Thoracic aorta (tissue), 2 donors: ENCODE measurements at regions not wholly inside any gene's neighbourhood (a gene's known extent, or its start where the extent isn't known, plus 50 kb on each side); places are given as distances from the start of the nearest gene placed in this dataset.

Experiments used
- ATAC-seq: fragments of 150-250 bp; one replicate; pipeline ENCODE4 v1.8.0; 2017; ENCODE audit warnings: low read depth; ENCODE audit not compliant: insufficient number of reproducible peaks, low FRiP score
- DNase-seq: peaks from one replicate; pipeline ENCODE4 v3.0.0-alpha.2; 2020; ENCODE audit warnings: low spot score
- H3K27ac ChIP-seq, 2 donors: fragments of 200-600 bp; sonication (generic); 1 replicate in 1 of 2; 2 replicates in 1 of 2; pipeline ENCODE4 v1.5.1; 2016; ENCODE audit warnings: mild to moderate bottlenecking in 2 of 2, moderate library complexity in 2 of 2
- H3K27me3 ChIP-seq: fragments of 200-600 bp; sonication (generic); replicated peaks from 2 replicates; pipeline ENCODE4 v1.6.0; 2016; ENCODE audit warnings: mild to moderate bottlenecking; ENCODE audit not compliant: insufficient read depth
- H3K36me3 ChIP-seq: fragments of 200-600 bp; sonication (generic); one replicate; pipeline ENCODE4 v1.5.1; 2016
- H3K4me1 ChIP-seq, 2 donors: fragments of 200-600 bp; sonication (generic); 1 replicate in 1 of 2; 2 replicates in 1 of 2; pipeline versions ENCODE4 v1.5.1 to v1.6.0; 2016; ENCODE audit warnings: low read depth in 2 of 2, mild to moderate bottlenecking in 1 of 2; ENCODE audit not compliant: control insufficient read depth in 1 of 2
- H3K4me3 ChIP-seq: fragments of 200-600 bp; sonication (generic); 2 replicates; pipeline ENCODE4 v1.5.1; 2016; ENCODE audit warnings: mild to moderate bottlenecking
- H3K9me3 ChIP-seq: fragments of 200-600 bp; sonication (generic); 2 replicates; pipeline ENCODE4 v1.5.1; 2016
- TF ChIP-seq, protein P1 (sequence below): fragments of 200-600 bp; sonication (generic); IDR thresholded peaks from one replicate; pipeline ENCODE4 v1.5.1; 2019; ENCODE audit warnings: antibody characterized with exemption

DNA sequence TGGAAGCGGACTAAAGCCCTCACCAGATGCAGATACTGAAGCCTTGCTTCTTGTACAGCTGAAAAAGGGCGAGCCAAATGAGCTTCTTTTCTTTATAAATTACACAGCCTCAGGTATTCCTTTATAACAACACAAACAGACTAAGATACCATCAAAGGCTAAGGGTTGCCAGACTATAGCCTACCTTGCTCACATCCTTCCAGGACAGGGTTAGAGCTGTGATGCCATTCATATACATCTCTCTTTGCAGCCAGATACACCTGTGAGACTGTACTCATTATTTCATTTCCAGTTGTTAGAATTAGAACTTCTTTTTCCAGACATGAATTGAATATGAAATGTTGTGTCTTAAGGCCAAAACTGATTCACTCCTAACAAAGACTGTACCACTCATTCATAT lies 262.8 kb upstream of the NR2F2 start:
- Histone ChIP-seq H3K4me3 (no peak overlapping the region), H3K27ac (no peak overlapping the region), H3K36me3 (no peaks in the 10 kb centered on the region), H3K4me1 (peaks cover 0 to 16% of the 10 kb centered on the region in 2 donors), H3K9me3 (no peaks in the 10 kb centered on the region), H3K27me3 (no peaks in the 10 kb centered on the region)
- TF ChIP-seq, protein P1, sequence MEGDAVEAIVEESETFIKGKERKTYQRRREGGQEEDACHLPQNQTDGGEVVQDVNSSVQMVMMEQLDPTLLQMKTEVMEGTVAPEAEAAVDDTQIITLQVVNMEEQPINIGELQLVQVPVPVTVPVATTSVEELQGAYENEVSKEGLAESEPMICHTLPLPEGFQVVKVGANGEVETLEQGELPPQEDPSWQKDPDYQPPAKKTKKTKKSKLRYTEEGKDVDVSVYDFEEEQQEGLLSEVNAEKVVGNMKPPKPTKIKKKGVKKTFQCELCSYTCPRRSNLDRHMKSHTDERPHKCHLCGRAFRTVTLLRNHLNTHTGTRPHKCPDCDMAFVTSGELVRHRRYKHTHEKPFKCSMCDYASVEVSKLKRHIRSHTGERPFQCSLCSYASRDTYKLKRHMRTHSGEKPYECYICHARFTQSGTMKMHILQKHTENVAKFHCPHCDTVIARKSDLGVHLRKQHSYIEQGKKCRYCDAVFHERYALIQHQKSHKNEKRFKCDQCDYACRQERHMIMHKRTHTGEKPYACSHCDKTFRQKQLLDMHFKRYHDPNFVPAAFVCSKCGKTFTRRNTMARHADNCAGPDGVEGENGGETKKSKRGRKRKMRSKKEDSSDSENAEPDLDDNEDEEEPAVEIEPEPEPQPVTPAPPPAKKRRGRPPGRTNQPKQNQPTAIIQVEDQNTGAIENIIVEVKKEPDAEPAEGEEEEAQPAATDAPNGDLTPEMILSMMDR = no peak
- ATAC-seq (no peak), DNase-seq (no peak)

DNA sequence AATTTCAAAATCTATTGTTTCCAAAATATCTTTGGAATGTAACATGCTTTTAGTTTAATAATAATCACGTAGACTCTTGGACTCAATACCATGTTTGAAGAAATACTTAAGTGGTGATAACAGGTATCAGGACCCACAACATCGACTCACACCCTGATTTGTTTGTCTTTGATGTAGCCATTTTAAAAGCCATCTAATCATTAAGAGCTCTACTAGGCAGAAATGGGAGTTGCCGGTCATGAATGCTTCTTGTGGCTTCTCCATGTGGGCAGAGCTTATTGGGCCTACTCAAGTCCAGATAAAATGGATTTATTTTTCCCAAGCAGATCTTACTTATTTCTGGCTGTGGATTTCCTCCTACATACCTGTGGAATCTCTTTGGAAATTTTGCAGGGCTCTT lies 261.6 kb upstream of the NR2F2 start:
- H3K36me3 ChIP-seq = no peaks in the 10 kb centered on the region
- no peak for ATAC-seq
- no peak for DNase-seq
- H3K4me3 ChIP-seq = no peak overlapping the region
- H3K27me3 ChIP-seq = no peaks in the 10 kb centered on the region
- H3K9me3 ChIP-seq = no peaks in the 10 kb centered on the region
- H3K4me1 ChIP-seq = peaks cover 0 to 16% of the 10 kb centered on the region in 2 donors
- no peak overlapping the region for H3K27ac ChIP-seq
- TF ChIP-seq, protein P1 = no peak

DNA sequence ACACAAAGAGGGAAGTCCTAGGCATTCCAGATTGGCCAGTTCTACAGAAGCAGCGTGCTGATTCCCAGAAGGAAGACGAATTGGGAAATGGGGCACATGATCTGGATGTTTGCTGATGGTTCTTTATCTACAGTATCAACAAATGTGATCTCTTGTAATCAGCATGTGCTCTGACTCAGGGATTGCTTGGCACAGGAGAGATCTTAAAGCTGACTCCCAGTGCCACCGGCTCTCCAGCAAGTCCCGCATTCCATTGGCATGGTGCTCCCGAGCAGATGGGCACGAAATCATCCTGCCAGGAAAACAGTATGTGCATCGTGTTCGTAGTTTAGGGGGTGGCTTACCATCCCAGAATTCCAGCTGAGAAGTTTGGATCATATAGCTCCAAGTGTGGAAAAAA lies 259.9 kb upstream of the NR2F2 start:
- TF ChIP-seq, protein P1 = no peak
- H3K4me1 ChIP-seq = peaks cover 0 to 16% of the 10 kb centered on the region in 2 donors
- no peak overlapping the region for H3K27ac ChIP-seq
- H3K4me3 ChIP-seq = no peak overlapping the region
- no peaks in the 10 kb centered on the region for H3K36me3 ChIP-seq
- DNase-seq = no peak
- no peaks in the 10 kb centered on the region for H3K27me3 ChIP-seq
- H3K9me3 ChIP-seq = no peaks in the 10 kb centered on the region
- no peak for ATAC-seq

DNA sequence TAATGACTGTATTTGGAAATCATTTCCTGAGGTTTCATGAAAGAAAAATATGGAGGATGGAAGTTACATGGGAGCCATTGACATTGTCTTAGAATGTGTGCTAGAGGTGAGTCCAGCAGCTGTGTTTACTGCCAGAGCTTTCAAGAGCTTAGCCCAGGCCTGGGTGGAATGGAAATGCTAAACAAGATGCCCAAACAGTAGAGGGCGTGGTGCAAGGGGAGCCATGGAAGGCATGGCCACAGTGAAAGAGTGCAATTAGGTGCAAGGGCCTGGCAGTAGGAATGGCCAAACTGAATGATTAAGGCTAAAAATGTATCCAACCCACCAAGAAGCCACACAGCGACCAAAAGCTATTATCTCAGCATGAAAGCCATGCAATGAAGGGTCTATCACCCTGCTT lies 257.7 kb upstream of the NR2F2 start:
- no peaks in the 10 kb centered on the region for H3K27me3 ChIP-seq
- no peak for ATAC-seq
- H3K36me3 ChIP-seq = no peaks in the 10 kb centered on the region
- no peak overlapping the region for H3K4me3 ChIP-seq
- H3K27ac ChIP-seq = no peak overlapping the region
- DNase-seq = no peak
- H3K9me3 ChIP-seq = no peaks in the 10 kb centered on the region
- no peaks in the 10 kb centered on the region for H3K4me1 ChIP-seq
- TF ChIP-seq, protein P1 = no peak

DNA sequence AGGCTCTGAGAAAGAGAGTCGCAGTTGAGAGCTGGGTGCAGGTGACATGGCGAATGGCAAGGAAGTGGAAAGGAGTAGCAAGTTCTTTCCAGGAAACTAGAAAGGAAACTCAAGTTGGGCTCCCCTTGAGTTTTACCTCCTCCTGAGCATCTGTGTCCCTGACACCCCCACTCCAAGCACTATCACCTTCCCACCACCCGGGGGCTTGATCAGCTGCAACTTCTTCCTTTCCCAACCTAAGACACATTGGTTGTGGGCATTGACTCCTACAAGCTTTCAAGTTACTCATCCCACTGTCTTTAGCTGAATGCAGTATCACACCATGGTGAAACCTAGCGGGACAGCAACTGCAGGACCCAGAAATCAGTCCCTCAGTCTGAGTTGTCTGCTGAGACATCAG lies 256.6 kb upstream of the NR2F2 start:
- no peak overlapping the region for H3K4me3 ChIP-seq
- H3K27me3 ChIP-seq = no peaks in the 10 kb centered on the region
- no peaks in the 10 kb centered on the region for H3K4me1 ChIP-seq
- DNase-seq (no peak), ATAC-seq (no peak)
- H3K9me3 ChIP-seq = no peaks in the 10 kb centered on the region
- H3K27ac ChIP-seq = no peak overlapping the region
- H3K36me3 ChIP-seq = no peaks in the 10 kb centered on the region
- TF ChIP-seq, protein P1 = no peak
